GM12878 (cell line): ENCODE measurements at regions not wholly inside any gene's neighbourhood (a gene's known extent, or its start where the extent isn't known, plus 50 kb on each side); places are given as distances from the start of the nearest gene placed in this dataset.

Experiments
- ATAC-seq: fragments of 200-7000 bp; cut with Tn5 transposase; 3 replicates; pipeline ENCODE4 v1.9.1; 2020; ENCODE audit warnings: mild to moderate bottlenecking, moderate library complexity
- BruUV-seq: library from RNA; stranded (reverse); fragments of 400-500 nt; replicated peaks from 2 replicates; lab custom pipeline; 2021; lab: Mats Ljungman, UMichigan
- CTCF ChIA-PET: fragments of 300-600 bp; sonication (Branson Sonifier 250); formaldehyde crosslinking; extraction: SDS; loops from one replicate; lab custom pipeline; 2021; ENCODE audit warnings: inconsistent platforms; lab: Yijun Ruan, JAX
- POLR2A ChIA-PET: fragments of 350-600 bp; formaldehyde crosslinking; extraction: SDS; loops from one replicate; lab custom pipeline; 2021; ENCODE audit warnings: inconsistent platforms; lab: Charles Lee
- RAD21 ChIA-PET: fragments of 300-600 bp; sonication (Branson Sonifier 250); formaldehyde crosslinking; loops from one replicate; lab custom pipeline; 2023; ENCODE audit warnings: antibody characterized with exemption; ENCODE audit not compliant: unreplicated experiment; lab: Charles Lee
- SMC1A ChIA-PET: fragments of 300-600 bp; sonication (Branson Sonifier 250); formaldehyde crosslinking; loops from one replicate; lab custom pipeline; 2023; ENCODE audit not compliant: unreplicated experiment, uncharacterized antibody; lab: Charles Lee
- DNase-seq: peaks from one replicate; pipeline ENCODE4 v3.0.0-alpha.2; 2011; ENCODE audit warnings: low read depth, low spot score
- FAIRE-seq: peaks from 3 replicates; lab custom pipeline; 2011; peaks lifted over from hg19 to GRCh38; lab: Jason Lieb, UNC
- H2AFZ ChIP-seq: 2 replicates; pipeline ENCODE4 v1.6.0; 2011; ENCODE audit warnings: low read depth, low read length, control low read depth; ENCODE audit not compliant: control insufficient read depth
- H3K27ac ChIP-seq: 2 replicates; pipeline ENCODE4 v1.5.1; 2011; ENCODE audit warnings: control low read depth; ENCODE audit not compliant: control insufficient read depth, insufficient read depth
- H3K27me3 ChIP-seq, 2 experiments: replicated peaks in 1 of 2; 2 replicates each; pipeline versions ENCODE4 v1.6.0 to v1.6.1; 2011; ENCODE audit warnings: low read length in 1 of 2; ENCODE audit not compliant: control insufficient read depth in 2 of 2, insufficient read depth in 2 of 2
- H3K36me3 ChIP-seq, 2 experiments: 2 replicates each; pipeline ENCODE4 v1.5.1; 2011; ENCODE audit warnings: low read length in 1 of 2; ENCODE audit not compliant: control insufficient read depth in 2 of 2, insufficient read depth in 2 of 2
- H3K4me1 ChIP-seq: 2 replicates; pipeline ENCODE4 v1.6.1; 2011; ENCODE audit warnings: mild to moderate bottlenecking, low read length, moderate library complexity, mixed read lengths; ENCODE audit not compliant: control insufficient read depth, insufficient read depth
- H3K4me2 ChIP-seq: 2 replicates; pipeline ENCODE4 v1.6.0; 2011; ENCODE audit warnings: control low read depth; ENCODE audit not compliant: control insufficient read depth, insufficient read depth
- H3K4me3 ChIP-seq: fragments of 200-600 bp; sonication (generic); 2 replicates; pipeline ENCODE4 v1.5.1; 2016
- H3K79me2 ChIP-seq: 2 replicates; pipeline ENCODE4 v1.6.0; 2011; ENCODE audit warnings: low read length; ENCODE audit not compliant: control insufficient read depth, insufficient read depth
- H3K9ac ChIP-seq: 2 replicates; pipeline ENCODE4 v1.8.0; 2011; ENCODE audit warnings: low read length, control low read depth, mixed read lengths; ENCODE audit not compliant: control insufficient read depth, insufficient read depth
- H3K9me3 ChIP-seq: replicated peaks from 3 replicates; pipeline ENCODE4 v1.5.1; 2011; ENCODE audit warnings: mild to moderate bottlenecking, low read length; ENCODE audit not compliant: control insufficient read depth, insufficient read depth
- H4K20me1 ChIP-seq: 2 replicates; pipeline ENCODE4 v1.6.0; 2011; ENCODE audit not compliant: control insufficient read depth, insufficient read depth
- ATF3 ChIP-seq: IDR thresholded peaks from 2 replicates; pipeline ENCODE4 v1.6.1; 2011; ENCODE audit warnings: low read depth, mild to moderate bottlenecking, low read length, moderate library complexity, borderline replicate concordance; ENCODE audit errors: extremely low read depth
- ATF7 ChIP-seq: fragments of 450-650 bp; IDR thresholded peaks from 2 replicates; pipeline ENCODE4 v1.6.1; 2016; ENCODE audit warnings: low read depth, mild to moderate bottlenecking
- CBFB ChIP-seq: IDR thresholded peaks from 2 replicates; pipeline ENCODE4 v1.6.1; 2016; ENCODE audit warnings: antibody characterized with exemption, low read depth
- CHD4 ChIP-seq: fragments of 200-600 bp; sonication (generic); IDR thresholded peaks from 2 replicates; pipeline ENCODE4 v1.6.1; 2016; ENCODE audit warnings: mild to moderate bottlenecking
- CREB1 ChIP-seq: IDR thresholded peaks from 2 replicates; pipeline ENCODE4 v1.6.1; 2012; ENCODE audit warnings: low read depth, mild to moderate bottlenecking, inconsistent platforms
- CREM ChIP-seq: IDR thresholded peaks from 2 replicates; pipeline ENCODE4 v1.6.1; 2014; ENCODE audit warnings: antibody characterized with exemption, low read depth
- FOXK2 ChIP-seq: fragments of 450-650 bp; IDR thresholded peaks from 2 replicates; pipeline ENCODE4 v1.6.1; 2017; ENCODE audit warnings: mild to moderate bottlenecking, moderate library complexity
- MXI1 ChIP-seq: fragments of 150-350 bp; IDR thresholded peaks from 2 replicates; pipeline ENCODE4 v1.6.1; 2011; ENCODE audit warnings: low read depth, mild to moderate bottlenecking, inconsistent platforms, low read length, improper control_type of control experiment
- PRDM15 ChIP-seq: fragments of 450-650 bp; formaldehyde crosslinking; IDR thresholded peaks from 2 replicates; pipeline ENCODE4 v1.4.0; 2020; ENCODE audit warnings: mild to moderate bottlenecking, moderate library complexity
- RBBP5 ChIP-seq: fragments of 200-600 bp; sonication (generic); conservative IDR thresholded peaks from 2 replicates; pipeline ENCODE4 v1.6.1; 2016
- STAT3 ChIP-seq: IDR thresholded peaks from 2 replicates; pipeline ENCODE4 v1.6.1; 2011; ENCODE audit warnings: low read depth, low read length, improper control_type of control experiment
- YBX1 ChIP-seq: fragments of 450-650 bp; IDR thresholded peaks from 2 replicates; pipeline ENCODE4 v1.6.1; 2016; ENCODE audit warnings: antibody characterized with exemption
- ZNF384 ChIP-seq: IDR thresholded peaks from 2 replicates; pipeline ENCODE4 v1.6.1; 2012; ENCODE audit warnings: low read depth, mild to moderate bottlenecking, low read length, improper control_type of control experiment, borderline replicate concordance
- WGBS: methylation state at CpG from one replicate; pipeline ENCODE4 v1.1.6; 2016; ENCODE audit warnings: low lambda C conversion rate; ENCODE audit not compliant: insufficient replicate concordance, insufficient coverage; ENCODE audit errors: missing lambda C conversion rate; 5-methylcytosine and 5-hydroxymethylcytosine counted together
- in situ Hi-C: fragments of 300-500 bp; cut with MboI; formaldehyde crosslinking; loops from 9 replicates; pipeline ENCODE4 v1.14.3; 2018; ENCODE audit warnings: mixed read lengths
- intact Hi-C: fragments of 100-400 bp; cut with micrococcal nuclease; formaldehyde crosslinking; loops from one replicate; pipeline ENCODE4 v1.14.2; 2022; ENCODE audit not compliant: unreplicated experiment
- TF ChIP-seq, protein P1 (sequence below): IDR thresholded peaks from 2 replicates; pipeline ENCODE4 v1.6.1; 2011; ENCODE audit warnings: borderline replicate concordance, low read depth, mild to moderate bottlenecking, moderate library complexity, mixed read lengths, low read length; ENCODE audit not compliant: insufficient read depth; ENCODE audit errors: extremely low read length

GRCh38 chr22:27603111-27603799 is 198.3 kb downstream of the MN1 start:
- FAIRE-seq, result no peak
- BruUV-seq, result no TSS peak
- H3K9me3 ChIP-seq, result no peaks in the 10 kb centered on the region
- intact Hi-C loops, result no loop called here
- SMC1A ChIA-PET, result no interaction called here
- 37% methylated on average over 11 of the region's 11 CpGs for WGBS
- no peak for TF ChIP-seq ATF3
- TF ChIP-seq CBFB, result no peak
- TF ChIP-seq, protein P1, sequence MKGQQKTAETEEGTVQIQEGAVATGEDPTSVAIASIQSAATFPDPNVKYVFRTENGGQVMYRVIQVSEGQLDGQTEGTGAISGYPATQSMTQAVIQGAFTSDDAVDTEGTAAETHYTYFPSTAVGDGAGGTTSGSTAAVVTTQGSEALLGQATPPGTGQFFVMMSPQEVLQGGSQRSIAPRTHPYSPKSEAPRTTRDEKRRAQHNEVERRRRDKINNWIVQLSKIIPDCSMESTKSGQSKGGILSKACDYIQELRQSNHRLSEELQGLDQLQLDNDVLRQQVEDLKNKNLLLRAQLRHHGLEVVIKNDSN, result no peak
- TF ChIP-seq CREB1, result no peak
- TF ChIP-seq MXI1, result no peak
- TF ChIP-seq, all 136 proteins: peak for 0
- ChIA-PET RAD21 (no interaction called here), POLR2A (no interaction called here), CTCF (interaction anchor here (0.7 kb wide), 1 partner anchor 31 kb away, joined by 3 read pairs; no protein-coding TSS in a partner anchor)
- H3K27ac ChIP-seq, result no peak overlapping the region
- H3K4me2 ChIP-seq, result no peak overlapping the region
- no peaks in the 10 kb centered on the region for H3K36me3 ChIP-seq
- no peak overlapping the region for H3K9ac ChIP-seq
- H3K4me3 ChIP-seq, result no peak overlapping the region
- no peaks in the 10 kb centered on the region for H4K20me1 ChIP-seq
- no peaks in the 10 kb centered on the region for H3K79me2 ChIP-seq
- ATAC-seq (no peak), DNase-seq (no peak)
- in situ Hi-C loops, result no loop called here
- no peak overlapping the region for H2AFZ ChIP-seq
- no peaks in the 10 kb centered on the region for H3K4me1 ChIP-seq
- H3K27me3 ChIP-seq, result no peaks in the 10 kb centered on the region

GRCh38 chr22:27603800-27604144 is 197.8 kb downstream of the MN1 start:
- Histone ChIP-seq H3K36me3 (no peaks in the 10 kb centered on the region), H3K27me3 (no peaks in the 10 kb centered on the region), H2AFZ (no peak overlapping the region), H3K4me2 (no peak overlapping the region), H3K27ac (no peak overlapping the region), H3K4me3 (no peak overlapping the region), H3K4me1 (no peaks in the 10 kb centered on the region), H3K9me3 (no peaks in the 10 kb centered on the region), H3K79me2 (no peaks in the 10 kb centered on the region), H3K9ac (no peak overlapping the region), H4K20me1 (no peaks in the 10 kb centered on the region)
- ATAC-seq (no peak), DNase-seq (no peak), FAIRE-seq (no peak)
- ChIA-PET RAD21 (no interaction called here), CTCF (interaction anchor here (0.7 kb wide), 1 partner anchor 31 kb away, joined by 3 read pairs; no protein-coding TSS in a partner anchor), SMC1A (no interaction called here), POLR2A (no interaction called here)
- no TSS peak for BruUV-seq
- in situ Hi-C loops (no loop called here), intact Hi-C loops (no loop called here)
- WGBS, result 49% methylated on average over 8 of the region's 9 CpGs
- TF ChIP-seq CHD4 (no peak), STAT3 (no peak), YBX1 (no peak), ZNF384 (no peak), RBBP5 (no peak), PRDM15 (CRISPR knock-in tag) (no peak), FOXK2 (no peak), ATF7 (no peak), CREM (no peak)
